K562 (cell line): ENCODE measurements at regions not wholly inside any gene's neighbourhood (a gene's known extent, or its start where the extent isn't known, plus 50 kb on each side); places are given as distances from the start of the nearest gene placed in this dataset.

Source experiments
- ATAC-seq: fragments of 200-7000 bp; cut with Tn5 transposase; 3 replicates; pipeline ENCODE4 v1.9.1; 2020; ENCODE audit warnings: moderate library complexity
- BruUV-seq: library from RNA; stranded (reverse); fragments of 400-500 nt; replicated peaks from 2 replicates; lab custom pipeline; 2021; lab: Mats Ljungman, UMichigan
- CTCF ChIA-PET: fragments of 300-600 bp; formaldehyde crosslinking; extraction: SDS; loops from one replicate; lab custom pipeline; 2021; ENCODE audit warnings: low intra/inter-chr PET ratio; lab: Yijun Ruan, JAX
- POLR2A ChIA-PET: fragments of 300-600, 350-650 bp; sonication (Branson Sonifier 250); formaldehyde crosslinking; extraction: SDS; loops from one replicate; lab custom pipeline; 2021; ENCODE audit warnings: antibody characterized with exemption, inconsistent platforms; lab: Yijun Ruan, JAX
- DNase-seq, 4 experiments: peaks; one replicate each; pipeline versions ENCODE4 v3.0.0 to v3.0.0-alpha.2; 2011 to 2018; ENCODE audit warnings: low spot score in 3 of 4, mixed read lengths in 3 of 4; ENCODE audit errors: extremely low read depth in 1 of 4
- FAIRE-seq: peaks from 2 replicates; lab custom pipeline; 2011; peaks lifted over from hg19 to GRCh38; lab: Jason Lieb, UNC
- H2AFZ ChIP-seq: 2 replicates; pipeline ENCODE4 v1.6.0; 2011; ENCODE audit warnings: low read depth, low read length, control low read depth, inconsistent platforms
- H3K27ac ChIP-seq: fragments of 200-600 bp; 3 replicates; pipeline ENCODE4 v1.8.0; 2011; ENCODE audit warnings: low read depth, mild to moderate bottlenecking, control low read depth, inconsistent platforms, low read length, moderate library complexity, mixed read lengths; ENCODE audit errors: extremely low read depth
- H3K27me3 ChIP-seq, 2 experiments: fragments of 300-600 bp in 1 of 2; 2 replicates in 1 of 2; 3 replicates in 1 of 2; pipeline versions ENCODE4 v1.6.0 to v1.8.0; 2011; ENCODE audit warnings: inconsistent platforms in 2 of 2, low read length in 2 of 2, mild to moderate bottlenecking in 1 of 2, mixed read lengths in 1 of 2, moderate library complexity in 1 of 2; ENCODE audit not compliant: control insufficient read depth in 2 of 2, insufficient read depth in 2 of 2
- H3K36me3 ChIP-seq: fragments of 300-600 bp; 3 replicates; pipeline ENCODE4 v1.8.0; 2011; ENCODE audit warnings: mild to moderate bottlenecking, low read length, inconsistent platforms; ENCODE audit not compliant: control insufficient read depth, insufficient read depth
- H3K4me1 ChIP-seq, 2 experiments: fragments of 200-600 bp in 1 of 2; replicated peaks in 1 of 2; 2 replicates in 1 of 2; 3 replicates in 1 of 2; pipeline versions ENCODE4 v1.5.1 to v1.8.0; 2011; ENCODE audit warnings: inconsistent platforms in 2 of 2, low read length in 2 of 2, mild to moderate bottlenecking in 1 of 2, mixed read lengths in 1 of 2, moderate library complexity in 1 of 2; ENCODE audit not compliant: control insufficient read depth in 2 of 2, insufficient read depth in 2 of 2
- H3K4me2 ChIP-seq: 2 replicates; pipeline ENCODE4 v1.6.1; 2011; ENCODE audit warnings: low read length, control low read depth, inconsistent platforms, mixed read lengths; ENCODE audit not compliant: insufficient read depth
- H3K4me3 ChIP-seq: fragments of 200-600 bp; sonication (generic), shearing (Covaris generic); 2 replicates; pipeline ENCODE4 v1.5.1; 2016; ENCODE audit warnings: control low read depth, inconsistent platforms
- H3K79me2 ChIP-seq: fragments of 200-600 bp; 3 replicates; pipeline ENCODE4 v1.8.0; 2011; ENCODE audit warnings: low read length, inconsistent platforms; ENCODE audit not compliant: control insufficient read depth, insufficient read depth
- H3K9ac ChIP-seq, 2 experiments: 2 replicates each; pipeline versions ENCODE4 v1.6.0 to v1.6.1; 2011; ENCODE audit warnings: low read depth in 2 of 2, low read length in 2 of 2, control low read depth in 1 of 2, inconsistent platforms in 1 of 2, mild to moderate bottlenecking in 1 of 2, mixed read lengths in 1 of 2; ENCODE audit not compliant: insufficient read depth in 1 of 2
- H3K9me1 ChIP-seq: one replicate; pipeline ENCODE4 v1.6.0; 2011; ENCODE audit warnings: inconsistent platforms, mild to moderate bottlenecking, low read length, moderate library complexity; ENCODE audit not compliant: control insufficient read depth, insufficient read depth
- H3K9me3 ChIP-seq: replicated peaks from 2 replicates; pipeline ENCODE4 v1.5.1; 2011; ENCODE audit warnings: low read depth, low read length, inconsistent platforms; ENCODE audit not compliant: control insufficient read depth, insufficient read depth
- H4K20me1 ChIP-seq: replicated peaks from 2 replicates; pipeline ENCODE4 v1.6.1; 2011; ENCODE audit warnings: low read length, inconsistent platforms, mixed read lengths; ENCODE audit not compliant: control insufficient read depth, insufficient read depth
- ETS2 ChIP-seq: IDR thresholded peaks from 2 replicates; pipeline ENCODE4 v1.6.1; 2016; ENCODE audit warnings: borderline replicate concordance, missing genetic modification characterization, mild to moderate bottlenecking, moderate library complexity, missing compliant biosample characterization; ENCODE audit not compliant: poor library complexity, severe bottlenecking
- FIP1L1 ChIP-seq: fragments of 200-400 bp; formaldehyde crosslinking; IDR thresholded peaks from 2 replicates; pipeline ENCODE4 v1.6.1; 2018; ENCODE audit warnings: mild to moderate bottlenecking, low read depth, low read length; ENCODE audit not compliant: poor library complexity, severe bottlenecking
- ILF3 ChIP-seq: fragments of 450-650 bp; IDR thresholded peaks from 2 replicates; pipeline ENCODE4 v1.6.1; 2018; ENCODE audit warnings: antibody characterized with exemption, mild to moderate bottlenecking, moderate library complexity, borderline replicate concordance
- RBBP5 ChIP-seq: fragments of 200-600 bp; sonication (generic); IDR thresholded peaks from 2 replicates; pipeline ENCODE4 v1.6.1; 2012; ENCODE audit warnings: borderline replicate concordance, mild to moderate bottlenecking, low read length, control low read depth, inconsistent platforms; ENCODE audit not compliant: insufficient read depth, poor library complexity, severe bottlenecking
- REST ChIP-seq, 2 experiments: fragments of 450-650 bp; formaldehyde crosslinking in 1 of 2; IDR thresholded peaks; 2 replicates each; pipeline versions ENCODE4 v1.4.0 to v1.6.1; 2014 to 2020; ENCODE audit warnings: mild to moderate bottlenecking in 2 of 2, borderline replicate concordance in 1 of 2, low read depth in 1 of 2
- TCF7L2 ChIP-seq: fragments of 150-350 bp; IDR thresholded peaks from 2 replicates; pipeline ENCODE4 v1.6.1; 2016; ENCODE audit warnings: low read depth, mild to moderate bottlenecking, low read length, moderate library complexity
- ZNF175 ChIP-seq: fragments of 200-800 bp; sonication (Bioruptor generic); IDR thresholded peaks from 2 replicates; pipeline ENCODE4 v1.6.1; 2016; ENCODE audit warnings: low read depth, mild to moderate bottlenecking, missing genetic modification characterization, missing compliant biosample characterization
- ZNF431 ChIP-seq: sonication (generic); formaldehyde crosslinking; IDR thresholded peaks from 2 replicates; pipeline ENCODE4 v1.8.0; 2022; ENCODE audit warnings: mild to moderate bottlenecking, missing genetic modification reagents
- ZNF436 ChIP-seq: fragments of 250-450, 450-650 bp; sonication (Bioruptor Pico); formaldehyde crosslinking; IDR thresholded peaks from 2 replicates; pipeline ENCODE4 v1.7.0; 2020; ENCODE audit warnings: mild to moderate bottlenecking
- WGBS: fragments of 100-300 bp; shearing (Covaris generic); methylation state at CpG from one replicate; pipeline ENCODE4 v1.1.6; 2016; ENCODE audit warnings: low coverage, mixed read lengths; ENCODE audit not compliant: insufficient coverage; ENCODE audit errors: missing lambda C conversion rate; 5-methylcytosine and 5-hydroxymethylcytosine counted together
- in situ Hi-C: fragments of 300-500 bp; cut with MboI; formaldehyde crosslinking; loops from 4 replicates; pipeline ENCODE4 v1.15.0; 2018; ENCODE audit warnings: inconsistent platforms, mixed read lengths
- intact Hi-C: fragments of 100-400 bp; cut with micrococcal nuclease; formaldehyde crosslinking; loops from 2 replicates; pipeline ENCODE4 v1.14.2; 2022
- TF ChIP-seq, protein P1 (sequence below): fragments of 450-650 bp; IDR thresholded peaks from 2 replicates; pipeline ENCODE4 v1.6.1; 2018; ENCODE audit not compliant: partially characterized antibody

DNA sequence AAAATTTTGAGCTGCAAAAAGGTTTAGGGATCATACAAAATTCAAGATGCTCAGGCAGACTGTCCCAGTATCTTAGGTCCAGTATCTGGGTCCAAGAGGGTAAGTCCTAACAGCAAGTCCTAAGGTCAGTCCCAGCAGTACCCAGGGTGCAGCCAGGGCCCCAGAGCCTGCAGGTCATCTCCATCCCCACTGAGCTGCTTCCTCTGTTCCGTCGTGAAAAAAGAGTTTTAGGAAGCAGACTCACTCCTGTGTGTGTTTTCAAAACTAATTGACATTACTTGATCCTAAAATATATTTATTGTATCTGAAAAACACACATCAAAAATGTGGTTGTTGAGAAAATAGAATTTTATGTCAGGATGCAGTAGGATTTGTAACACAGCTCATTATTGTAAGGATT lies 69.9 kb upstream of the ALKAL2 start:
- H3K9me3 ChIP-seq = no peaks in the 10 kb centered on the region
- no peaks in the 10 kb centered on the region for H3K36me3 ChIP-seq
- H3K4me2 ChIP-seq = no peak overlapping the region
- no peak for DNase-seq
- H2AFZ ChIP-seq = no peak overlapping the region
- WGBS = 0% methylated on average over 2 of the region's 2 CpGs
- no peak overlapping the region for H3K27ac ChIP-seq
- ATAC-seq = no peak
- in situ Hi-C loops (no loop called here), intact Hi-C loops (no loop called here)
- H4K20me1 ChIP-seq = no peaks in the 10 kb centered on the region
- TF ChIP-seq TCF7L2 (no peak), FIP1L1 (no peak), ILF3 (no peak), RBBP5 (no peak), REST (IDR thresholded peaks at IDR 0.05; ENCODE audit: borderline replicate concordance) (no peak), REST (CRISPR knock-in tag; IDR thresholded peaks at IDR 0.05; ENCODE audit: low read depth) (no peak), ETS2 (tag) (no peak), ZNF431 (CRISPR knock-in tag) (no peak), ZNF436 (CRISPR knock-in tag) (no peak), ZNF175 (CRISPR knock-in tag) (no peak)
- TF ChIP-seq, protein P1, sequence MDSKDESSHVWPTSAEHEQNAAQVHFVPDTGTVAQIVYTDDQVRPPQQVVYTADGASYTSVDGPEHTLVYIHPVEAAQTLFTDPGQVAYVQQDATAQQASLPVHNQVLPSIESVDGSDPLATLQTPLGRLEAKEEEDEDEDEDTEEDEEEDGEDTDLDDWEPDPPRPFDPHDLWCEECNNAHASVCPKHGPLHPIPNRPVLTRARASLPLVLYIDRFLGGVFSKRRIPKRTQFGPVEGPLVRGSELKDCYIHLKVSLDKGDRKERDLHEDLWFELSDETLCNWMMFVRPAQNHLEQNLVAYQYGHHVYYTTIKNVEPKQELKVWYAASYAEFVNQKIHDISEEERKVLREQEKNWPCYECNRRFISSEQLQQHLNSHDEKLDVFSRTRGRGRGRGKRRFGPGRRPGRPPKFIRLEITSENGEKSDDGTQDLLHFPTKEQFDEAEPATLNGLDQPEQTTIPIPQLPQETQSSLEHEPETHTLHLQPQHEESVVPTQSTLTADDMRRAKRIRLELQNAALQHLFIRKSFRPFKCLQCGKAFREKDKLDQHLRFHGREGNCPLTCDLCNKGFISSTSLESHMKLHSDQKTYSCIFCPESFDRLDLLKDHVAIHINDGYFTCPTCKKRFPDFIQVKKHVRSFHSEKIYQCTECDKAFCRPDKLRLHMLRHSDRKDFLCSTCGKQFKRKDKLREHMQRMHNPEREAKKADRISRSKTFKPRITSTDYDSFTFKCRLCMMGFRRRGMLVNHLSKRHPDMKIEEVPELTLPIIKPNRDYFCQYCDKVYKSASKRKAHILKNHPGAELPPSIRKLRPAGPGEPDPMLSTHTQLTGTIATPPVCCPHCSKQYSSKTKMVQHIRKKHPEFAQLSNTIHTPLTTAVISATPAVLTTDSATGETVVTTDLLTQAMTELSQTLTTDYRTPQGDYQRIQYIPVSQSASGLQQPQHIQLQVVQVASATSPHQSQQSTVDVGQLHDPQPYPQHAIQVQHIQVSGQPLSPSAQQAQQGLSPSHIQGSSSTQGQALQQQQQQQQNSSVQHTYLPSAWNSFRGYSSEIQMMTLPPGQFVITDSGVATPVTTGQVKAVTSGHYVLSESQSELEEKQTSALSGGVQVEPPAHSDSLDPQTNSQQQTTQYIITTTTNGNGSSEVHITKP = no peak
- no TSS peak for BruUV-seq
- ChIA-PET CTCF (no interaction called here), POLR2A (no interaction called here)
- H3K27me3 ChIP-seq = peaks cover 3 to 23% of the 10 kb centered on the region in 2 experiments; a peak in 4 of 5 replicates
- no peaks in the 10 kb centered on the region for H3K9me1 ChIP-seq
- H3K9ac ChIP-seq = no peak overlapping the region
- H3K4me3 ChIP-seq = no peak overlapping the region
- no peaks in the 10 kb centered on the region for H3K4me1 ChIP-seq
- no peak for FAIRE-seq
- no peaks in the 10 kb centered on the region for H3K79me2 ChIP-seq
